ENCODE measurements at regions not wholly inside any gene's neighbourhood (a gene's known extent, or its start where the extent isn't known, plus 50 kb on each side); places are given as distances from the start of the nearest gene placed in this dataset.
"Not testable (repeated sequence)": the region's sequence is repeated elsewhere in the genome, so short reads cannot be mapped to it uniquely, and the experiment has no call there.

GRCh38 chr3:87478716-87479115 lies 202.3 kb upstream of the POU1F1 start:
- DNase-seq, result no peak

GRCh38 chr3:87473944-87474343 lies 197.6 kb upstream of the POU1F1 start:
- DNase-seq, result no peak

GRCh38 chr3:87468938-87469337 lies 192.6 kb upstream of the POU1F1 start:
- no peak for DNase-seq

DNA sequence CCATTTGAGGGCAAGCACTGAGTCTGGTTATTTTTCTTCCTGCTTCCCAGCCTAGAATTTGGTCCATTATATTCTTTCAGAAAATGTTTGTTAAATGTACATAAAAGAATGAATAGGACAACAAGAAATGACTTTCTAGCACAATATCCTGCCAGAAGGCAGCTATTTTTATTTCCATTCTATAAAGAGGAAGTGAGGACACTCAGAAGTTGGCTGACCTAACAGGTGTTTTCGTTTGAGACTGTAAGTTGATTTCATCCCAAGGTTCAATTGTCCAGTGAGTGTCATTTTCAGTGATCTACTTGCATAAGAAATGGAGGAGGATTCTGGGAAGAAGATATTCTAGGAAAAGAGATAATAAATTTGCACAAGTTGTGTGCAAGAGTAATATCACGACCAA lies 191.9 kb upstream of the POU1F1 start:
- DNase-seq, result no peak

DNA sequence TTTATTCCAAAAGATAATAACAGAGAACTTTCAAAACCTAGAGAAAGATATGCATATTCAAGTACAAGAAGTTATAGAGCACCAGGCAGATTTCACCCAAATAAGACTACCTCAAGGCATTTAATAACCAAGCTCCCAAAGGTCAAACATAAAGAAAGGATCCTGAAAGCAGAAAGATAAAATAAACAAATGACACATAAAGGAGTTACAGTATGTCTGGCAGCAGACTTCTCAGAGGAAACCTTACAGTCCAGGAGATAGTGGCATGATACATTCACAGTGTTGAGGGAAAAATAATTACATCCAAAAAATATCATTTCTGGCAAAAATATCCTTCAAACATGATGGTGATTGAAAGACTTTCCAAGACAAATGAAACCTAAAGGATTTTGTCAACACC lies 185.8 kb upstream of the POU1F1 start:
- no peak for DNase-seq

DNA sequence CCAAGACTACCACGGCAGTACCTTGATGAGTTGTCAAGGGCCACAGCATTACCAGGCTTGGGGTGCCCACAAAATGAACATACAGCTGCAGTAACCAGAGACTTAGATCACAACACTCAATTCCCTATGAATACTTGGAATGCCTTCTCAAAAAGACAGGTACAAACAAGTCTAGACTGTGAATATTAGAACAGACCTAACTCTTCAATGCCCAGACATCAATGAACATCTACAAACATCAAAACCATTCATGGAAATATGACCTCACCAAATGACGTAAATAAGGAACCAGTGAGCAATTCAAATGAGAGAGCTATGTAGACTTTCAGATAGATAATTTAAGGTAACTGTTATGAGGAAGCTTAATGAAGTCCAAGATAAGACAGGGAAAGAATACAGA lies 185.1 kb upstream of the POU1F1 start:
- no peak for DNase-seq

GRCh38 chr3:87461036-87461435 lies 184.7 kb upstream of the POU1F1 start:
- no peak for DNase-seq

DNA sequence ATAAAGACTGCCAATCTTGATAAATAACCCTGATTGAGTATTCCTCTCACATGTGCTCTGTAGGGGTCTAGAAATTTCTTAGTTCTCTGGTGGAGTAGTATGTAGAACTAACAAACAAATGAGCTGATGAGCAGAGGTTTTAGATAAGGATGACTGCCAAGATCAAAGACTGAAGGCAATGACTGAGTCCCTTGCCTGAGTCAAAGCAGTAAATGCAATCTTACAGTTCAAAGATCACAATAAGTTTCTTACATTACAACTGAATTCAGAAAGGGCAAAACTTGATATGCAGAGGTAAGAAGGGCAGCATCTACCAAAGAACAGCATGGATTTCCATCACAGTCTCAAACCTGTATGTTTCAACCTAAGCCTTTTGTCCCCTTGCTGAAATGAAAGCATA lies 172.2 kb upstream of the POU1F1 start:
- DNase-seq, result no peak

DNA sequence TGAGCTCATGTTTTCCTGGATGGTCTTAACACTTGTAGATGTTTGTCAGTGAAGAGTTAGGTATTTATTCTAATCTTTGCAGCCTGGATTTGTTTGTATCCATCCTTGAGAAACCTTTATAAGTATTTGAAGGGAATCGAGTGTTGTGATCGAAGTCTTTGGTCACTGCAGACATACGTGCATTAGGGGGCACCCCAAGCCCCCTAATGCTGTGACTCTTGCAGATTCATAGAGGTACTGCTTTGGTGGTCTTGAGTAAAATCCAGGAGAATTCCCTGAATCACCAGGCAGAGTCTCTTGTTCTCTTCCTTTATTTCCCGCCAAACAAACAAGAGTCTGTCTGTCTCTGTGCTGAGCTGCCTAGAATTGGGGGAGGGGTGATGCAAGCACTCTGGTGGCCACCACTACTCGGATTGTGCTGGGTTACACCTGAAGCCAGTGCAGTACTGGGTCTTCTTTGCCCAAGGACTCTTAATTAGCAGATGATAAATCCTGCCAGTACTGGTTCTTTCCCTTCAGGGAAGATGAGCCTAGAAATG lies 170.5 kb upstream of the POU1F1 start:
- no peak for DNase-seq

DNA sequence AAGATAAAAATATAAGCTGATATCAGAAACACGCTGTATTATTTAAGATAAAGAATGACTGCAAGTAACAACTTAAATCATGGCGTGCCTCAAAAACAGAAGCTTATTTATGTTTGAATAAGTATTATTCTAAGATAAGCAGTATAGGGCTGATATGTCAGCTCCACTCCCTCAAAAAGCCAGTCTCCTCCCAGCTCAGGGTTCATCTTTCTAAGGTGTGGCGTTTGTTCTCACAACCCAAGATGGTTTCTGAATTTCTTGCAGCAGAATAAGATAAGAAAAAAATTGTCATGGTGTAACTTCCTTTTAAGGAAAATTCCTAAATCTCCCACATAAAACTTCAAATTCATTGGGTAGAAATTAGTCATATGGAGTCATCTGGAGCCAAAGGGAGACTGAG lies 166.1 kb upstream of the POU1F1 start:
- no peak for DNase-seq

DNA sequence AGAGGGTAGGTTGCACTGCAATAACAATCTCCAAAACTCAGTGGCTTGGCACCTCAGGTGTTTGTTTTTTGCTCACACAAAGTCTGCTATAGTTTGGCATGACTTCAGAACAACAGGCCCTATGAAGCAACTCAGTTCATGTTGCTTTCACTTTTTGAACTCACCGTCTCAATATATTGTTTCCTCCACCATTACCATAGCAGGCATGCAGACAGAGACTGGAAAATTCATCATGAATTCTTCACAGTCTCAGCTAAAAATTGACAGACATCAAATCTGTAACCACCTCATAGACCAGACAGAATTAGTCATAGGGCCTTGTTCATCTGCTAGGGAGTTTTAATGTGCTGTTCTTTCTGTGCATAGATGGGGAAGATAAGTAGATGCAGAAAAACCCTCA lies 161.4 kb upstream of the POU1F1 start:
- no peak for DNase-seq

- DNase-seq, result no peak
These were observed 160.6 kb upstream of the POU1F1 start for GRCh38 chr3:87436781-87437543.

DNA sequence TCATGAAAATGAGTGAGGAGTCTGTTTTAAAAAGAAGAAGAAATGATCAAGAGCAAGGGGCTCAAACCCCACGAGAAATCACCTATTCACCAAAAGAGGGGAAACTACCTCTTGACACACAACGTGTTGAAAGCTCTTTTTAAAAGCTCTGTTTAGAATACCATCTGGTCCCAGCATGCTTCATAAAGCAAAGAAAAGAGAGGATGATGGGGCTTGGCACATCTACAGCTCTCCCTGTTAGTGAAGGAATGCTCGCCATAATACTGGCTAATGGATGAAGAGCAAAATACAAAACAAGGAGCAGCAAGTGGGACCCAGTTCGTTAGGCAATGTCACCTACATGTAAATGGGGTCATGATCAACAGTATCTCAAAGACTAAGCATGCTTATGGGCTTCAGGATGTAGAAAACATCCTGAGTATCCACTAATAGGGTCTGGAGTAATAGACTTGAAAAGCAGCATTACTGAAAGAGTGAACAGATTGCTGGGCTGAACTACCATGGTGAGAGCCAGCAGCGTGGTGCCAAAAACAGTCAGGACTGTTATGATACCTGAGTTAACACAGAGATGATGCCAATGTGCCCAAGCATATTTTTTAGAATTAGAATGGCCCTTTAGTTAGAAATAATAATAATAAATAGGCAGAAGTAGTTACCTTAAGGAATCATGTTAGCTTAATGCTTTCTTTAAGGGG lies 159.7 kb upstream of the POU1F1 start:
- no peak for DNase-seq

DNA sequence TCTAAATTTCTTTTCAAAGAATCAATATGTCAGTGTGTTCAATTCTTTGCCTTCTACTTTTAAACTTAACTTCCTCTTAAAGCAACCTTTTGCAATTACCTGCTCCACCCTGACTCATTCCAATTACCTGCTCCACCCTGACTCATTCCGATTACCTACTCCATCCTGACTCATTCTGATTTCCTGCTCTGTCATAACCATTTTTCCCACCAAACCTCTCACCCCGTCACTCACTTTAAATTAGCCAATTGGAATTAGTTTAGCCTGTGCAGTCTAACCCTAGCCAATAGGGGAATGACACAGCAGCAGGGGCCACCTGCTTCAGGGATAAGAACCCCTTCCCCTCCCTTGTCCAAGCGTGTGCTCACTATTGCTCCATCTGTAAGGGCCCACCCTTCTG lies 157.1 kb upstream of the POU1F1 start:
- not testable (repeated sequence) for DNase-seq

DNA sequence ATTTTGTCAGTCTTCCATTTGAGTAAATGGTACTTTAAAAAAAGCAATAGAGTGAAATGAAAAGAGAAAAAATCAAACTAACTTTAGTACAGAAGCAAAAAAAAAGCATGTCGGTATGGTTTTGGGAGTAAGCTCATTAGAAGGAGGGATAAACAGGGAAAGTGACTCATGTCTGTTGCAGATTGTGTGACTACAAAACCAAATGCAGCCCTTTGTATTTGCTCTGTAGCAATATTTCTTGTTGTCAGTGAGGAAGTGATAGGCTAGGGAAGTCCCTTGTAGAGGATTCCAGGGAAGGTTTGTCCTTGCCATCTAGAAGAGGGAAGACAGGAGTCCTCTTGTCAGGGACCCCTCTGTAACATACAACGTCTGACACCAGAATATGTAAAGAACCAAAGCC lies 150.5 kb upstream of the POU1F1 start:
- no peak for DNase-seq

DNA sequence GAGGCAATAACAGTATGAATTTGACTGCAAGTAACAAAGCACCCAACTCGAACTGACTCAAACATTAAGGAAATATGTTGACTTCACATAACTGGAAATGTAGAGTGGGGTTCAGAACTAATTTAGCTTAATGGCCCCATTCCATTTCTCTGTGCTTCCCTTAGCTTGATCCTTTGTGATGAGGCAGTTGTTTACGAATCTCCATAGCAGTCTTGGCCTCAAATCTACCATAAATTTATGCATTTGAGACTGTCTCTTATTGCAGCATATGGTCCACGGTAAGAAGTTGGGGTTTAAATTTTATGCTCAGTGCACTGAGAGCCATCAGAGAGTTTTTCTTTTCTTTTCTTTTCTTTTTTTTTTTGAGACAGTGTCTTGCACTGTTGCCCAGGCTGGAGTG lies 148.7 kb upstream of the POU1F1 start:
- no peak for DNase-seq

GRCh38 chr3:87423336-87423735 lies 147.0 kb upstream of the POU1F1 start:
- no peak for DNase-seq

DNA sequence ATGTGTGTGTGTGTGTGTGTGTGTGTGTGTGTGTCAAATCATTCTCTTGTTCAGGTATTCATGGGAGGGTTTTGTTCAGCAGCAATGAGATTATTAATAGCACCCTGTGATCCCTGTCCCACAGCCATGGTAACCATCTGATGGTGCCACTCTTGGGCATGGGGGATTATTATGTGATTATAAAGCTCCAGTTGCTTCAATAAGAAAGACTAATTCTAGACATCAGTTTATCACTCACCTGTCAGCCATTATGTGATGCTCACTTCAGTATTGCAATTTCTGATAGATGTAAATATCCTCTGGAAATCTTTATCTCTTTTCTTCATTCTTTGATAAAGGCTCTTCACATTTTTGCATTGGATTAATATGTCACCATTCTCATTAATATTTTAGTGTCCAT lies 145.9 kb upstream of the POU1F1 start:
- DNase-seq, result no peak

- DNase-seq, result no peak
These were observed 143.8 kb upstream of the POU1F1 start for GRCh38 chr3:87420171-87420570.

GRCh38 chr3:87414271-87414670 lies 137.9 kb upstream of the POU1F1 start:
- no peak for DNase-seq

- DNase-seq, result no peak
These were observed 137.4 kb upstream of the POU1F1 start for GRCh38 chr3:87413814-87414213.

DNA sequence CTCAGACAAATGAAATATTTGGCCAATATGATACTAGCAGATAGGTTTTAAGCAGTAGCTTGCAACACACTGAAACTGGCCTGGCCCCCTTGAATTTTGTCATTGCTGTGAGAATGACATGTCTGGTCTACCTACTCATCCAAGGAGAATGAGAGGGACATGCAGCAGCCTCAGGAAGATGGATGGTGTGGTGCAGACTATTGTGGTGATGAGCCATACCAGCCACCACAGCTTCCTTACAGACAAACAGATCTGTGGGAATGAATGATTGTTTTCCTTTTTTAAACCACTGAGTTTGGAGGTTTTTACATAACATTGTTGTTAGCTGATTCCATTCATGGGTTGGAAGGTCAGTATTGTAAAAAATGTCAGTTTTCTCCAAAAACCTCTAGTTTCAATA lies 133.7 kb upstream of the POU1F1 start:
- DNase-seq, result no peak

DNA sequence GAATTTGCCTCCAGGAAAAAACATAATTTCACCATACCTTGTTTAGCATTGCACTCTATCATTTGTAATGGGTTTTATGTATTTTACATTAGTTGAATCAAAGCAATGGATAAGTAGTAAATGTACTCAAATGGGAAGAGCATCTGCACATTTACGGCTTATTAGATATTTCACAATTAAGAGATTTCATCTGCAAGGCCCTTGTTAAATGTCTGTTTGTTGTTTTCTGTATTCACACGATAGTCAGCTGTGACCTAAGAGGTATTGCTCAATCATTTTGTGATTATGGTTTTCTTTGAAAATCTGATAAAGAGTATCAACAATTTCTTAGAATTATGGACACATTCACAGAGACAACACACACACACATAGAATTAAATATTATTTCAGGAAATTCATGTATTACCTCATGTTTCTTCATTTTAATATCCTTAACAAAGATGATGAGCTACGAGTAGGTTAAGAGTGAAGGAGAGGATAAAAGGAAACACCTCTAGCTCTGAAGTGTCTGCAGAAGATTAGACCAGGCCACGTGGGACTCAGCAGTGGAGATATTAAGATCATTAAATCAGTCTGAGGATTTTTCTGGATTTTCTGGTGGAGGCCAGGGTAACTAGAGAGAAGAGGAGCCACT lies 121.9 kb upstream of the POU1F1 start:
- no peak for DNase-seq

- no peak for DNase-seq
These were observed 120.8 kb upstream of the POU1F1 start for GRCh38 chr3:87397211-87397610.
